ENCODE measurements at regions not wholly inside any gene's neighbourhood (a gene's known extent, or its start where the extent isn't known, plus 50 kb on each side); places are given as distances from the start of the nearest gene placed in this dataset.
"Not testable (repeated sequence)": the region's sequence is repeated elsewhere in the genome, so short reads cannot be mapped to it uniquely, and the experiment has no call there.

DNA sequence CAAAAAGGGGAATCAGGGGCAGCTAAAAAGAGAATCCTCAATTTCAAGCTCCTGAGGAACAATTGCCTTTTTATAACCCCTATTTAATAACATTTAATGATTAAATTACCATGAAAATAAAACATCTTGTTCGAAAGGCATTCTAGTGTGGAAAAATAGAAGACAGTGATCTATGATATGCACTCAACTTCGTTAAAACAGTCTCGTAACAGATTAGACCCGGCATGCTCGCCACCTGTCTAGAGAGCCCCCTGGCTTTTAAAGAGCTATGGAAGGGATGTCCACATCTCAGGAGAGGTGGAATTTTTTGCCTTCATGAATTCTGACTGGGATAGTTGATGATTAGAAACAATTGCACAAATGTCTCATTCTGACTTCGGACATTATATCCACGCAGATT, 153.7 kb upstream of the MDFIC2 start:
- intact Hi-C loops (cut with DNase I), result no loop called here
- Histone ChIP-seq H3K27ac (no peak overlapping the region), H3K27me3 (no peaks in the 10 kb centered on the region), H3K4me3 (no peak overlapping the region), H3K36me3 (no peaks in the 10 kb centered on the region), H3K4me1 (peaks cover 0 to 2% (median 1%) of the 10 kb centered on the region in 4 donors), H3K9me3 (no peaks in the 10 kb centered on the region)
- 86 to 88% methylated on average over 7 of the region's 7 CpGs for WGBS, 2 donors
- TF ChIP-seq EP300 (IDR thresholded peaks at IDR 0.05) (no peak), POLR2A (IDR thresholded peaks at IDR 0.05) (no peak), POLR2AphosphoS5 (IDR thresholded peaks at IDR 0.05) (no peak)
- TF ChIP-seq, protein P1, sequence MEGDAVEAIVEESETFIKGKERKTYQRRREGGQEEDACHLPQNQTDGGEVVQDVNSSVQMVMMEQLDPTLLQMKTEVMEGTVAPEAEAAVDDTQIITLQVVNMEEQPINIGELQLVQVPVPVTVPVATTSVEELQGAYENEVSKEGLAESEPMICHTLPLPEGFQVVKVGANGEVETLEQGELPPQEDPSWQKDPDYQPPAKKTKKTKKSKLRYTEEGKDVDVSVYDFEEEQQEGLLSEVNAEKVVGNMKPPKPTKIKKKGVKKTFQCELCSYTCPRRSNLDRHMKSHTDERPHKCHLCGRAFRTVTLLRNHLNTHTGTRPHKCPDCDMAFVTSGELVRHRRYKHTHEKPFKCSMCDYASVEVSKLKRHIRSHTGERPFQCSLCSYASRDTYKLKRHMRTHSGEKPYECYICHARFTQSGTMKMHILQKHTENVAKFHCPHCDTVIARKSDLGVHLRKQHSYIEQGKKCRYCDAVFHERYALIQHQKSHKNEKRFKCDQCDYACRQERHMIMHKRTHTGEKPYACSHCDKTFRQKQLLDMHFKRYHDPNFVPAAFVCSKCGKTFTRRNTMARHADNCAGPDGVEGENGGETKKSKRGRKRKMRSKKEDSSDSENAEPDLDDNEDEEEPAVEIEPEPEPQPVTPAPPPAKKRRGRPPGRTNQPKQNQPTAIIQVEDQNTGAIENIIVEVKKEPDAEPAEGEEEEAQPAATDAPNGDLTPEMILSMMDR (IDR thresholded peaks at IDR 0.05), result no peak
- no peak for DNase-seq

DNA sequence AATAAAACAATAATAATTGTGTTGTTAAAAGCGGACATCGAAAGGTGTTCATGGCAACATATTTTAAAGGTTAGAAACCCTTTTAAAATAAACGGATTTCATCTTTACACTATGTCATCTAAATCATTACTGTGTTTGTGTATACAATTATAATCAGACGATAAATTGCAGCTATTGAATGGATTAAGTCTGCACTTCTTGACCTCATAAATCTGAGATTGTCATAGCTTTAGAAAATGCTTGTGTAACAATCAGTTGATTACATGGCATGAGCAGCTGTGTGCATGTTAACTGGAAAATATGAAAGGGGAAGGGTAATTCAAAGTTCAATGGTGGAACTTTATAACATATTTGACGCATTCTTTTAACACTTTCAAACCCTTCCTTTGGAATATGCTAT, 152.4 kb upstream of the MDFIC2 start:
- intact Hi-C loops (cut with DNase I), result no loop called here
- WGBS, 2 donors, result 65 to 68% methylated on average over 5 of the region's 5 CpGs
- no peaks in the 10 kb centered on the region for H3K27me3 ChIP-seq

DNA sequence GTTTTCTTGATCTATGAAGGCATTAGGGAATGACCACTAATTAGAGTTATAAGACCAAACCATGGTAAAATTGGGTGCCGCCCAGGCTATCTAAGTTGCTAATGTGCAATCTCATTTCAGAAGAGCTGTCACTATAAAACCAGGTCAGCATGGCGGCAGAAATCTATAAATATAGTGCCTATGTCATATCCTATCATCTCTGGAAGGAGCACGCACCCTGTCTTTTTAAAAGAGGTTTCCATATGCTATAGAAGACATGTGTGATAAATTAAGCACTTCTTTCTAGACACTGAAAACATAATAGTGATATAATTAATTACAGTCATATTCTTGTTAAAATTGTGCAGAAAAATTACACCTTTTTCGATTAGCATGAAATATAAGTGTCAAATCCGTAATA, 152.0 kb upstream of the MDFIC2 start:
- no peaks in the 10 kb centered on the region for H3K9me3 ChIP-seq
- intact Hi-C loops (cut with DNase I), result no loop called here
- H3K36me3 ChIP-seq, result no peaks in the 10 kb centered on the region
- no peak for TF ChIP-seq POLR2A (IDR thresholded peaks at IDR 0.05)
- TF ChIP-seq, protein P1 (IDR thresholded peaks at IDR 0.05), result no peak
- no peak for TF ChIP-seq EP300 (IDR thresholded peaks at IDR 0.05)
- TF ChIP-seq POLR2AphosphoS5 (IDR thresholded peaks at IDR 0.05), result no peak
- WGBS, 2 donors, result 81 to 83% methylated on average over 5 of the region's 5 CpGs
- DNase-seq, result no peak
- no peak overlapping the region for H3K27ac ChIP-seq
- no peaks in the 10 kb centered on the region for H3K4me1 ChIP-seq
- H3K27me3 ChIP-seq, result no peaks in the 10 kb centered on the region
- H3K4me3 ChIP-seq, result no peak overlapping the region

More for the DNA sequence above, 152.4 kb upstream of the MDFIC2 start:
- DNase-seq, result no peak
- Histone ChIP-seq H3K27ac (no peak overlapping the region), H3K36me3 (no peaks in the 10 kb centered on the region), H3K4me1 (no peaks in the 10 kb centered on the region), H3K4me3 (no peak overlapping the region), H3K9me3 (no peaks in the 10 kb centered on the region)
- TF ChIP-seq, protein P1 (IDR thresholded peaks at IDR 0.05), result no peak
- TF ChIP-seq POLR2AphosphoS5 (IDR thresholded peaks at IDR 0.05) (no peak), EP300 (IDR thresholded peaks at IDR 0.05) (no peak)

DNA sequence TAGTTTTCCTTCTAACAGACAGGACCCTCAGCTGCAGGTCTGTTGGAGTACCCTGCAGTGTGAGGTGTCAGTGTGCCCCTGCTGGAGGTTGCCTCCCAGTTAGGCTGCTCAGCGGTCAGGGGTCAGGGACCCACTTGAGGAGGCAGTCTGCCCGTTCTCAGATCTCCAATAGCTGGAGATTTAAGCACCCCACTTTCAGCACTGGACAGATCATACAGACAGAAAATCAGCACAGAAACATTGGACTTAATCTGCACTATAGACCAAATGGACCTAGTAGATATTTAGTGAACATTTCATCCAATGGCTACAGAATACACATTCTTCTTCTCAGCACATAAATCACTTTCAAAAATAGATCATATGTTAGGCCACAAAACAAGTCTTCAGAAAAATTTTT, 137.8 kb upstream of the MDFIC2 start:
- H3K4me1 ChIP-seq; H3K27me3 ChIP-seq; H3K4me3 ChIP-seq; H3K9me3 ChIP-seq; H3K27ac ChIP-seq; H3K36me3 ChIP-seq; DNase-seq; intact Hi-C loops (cut with DNase I): not testable (repeated sequence)
- 56 to 83% methylated on average over 2 of the region's 2 CpGs for WGBS, 2 donors

DNA sequence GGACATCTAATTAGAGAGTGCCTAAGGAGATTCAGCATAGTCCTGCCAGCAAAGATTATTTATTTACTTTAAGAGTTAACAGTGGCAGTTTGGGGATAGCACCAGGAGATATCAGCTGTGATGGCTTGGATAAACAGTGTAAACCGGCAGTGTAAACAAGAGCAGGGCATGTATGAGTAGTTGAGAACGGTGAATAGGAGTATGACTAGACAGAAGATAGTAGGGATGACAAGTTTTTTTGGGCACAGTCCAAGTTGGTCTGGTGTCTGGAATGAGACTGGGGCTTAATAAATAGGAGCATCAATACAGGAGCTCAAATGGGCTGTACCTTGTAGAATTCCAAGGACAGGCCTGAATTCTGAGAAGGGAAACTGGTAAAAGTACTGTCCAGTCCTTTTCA, 123.0 kb upstream of the MDFIC2 start:
- DNase-seq; H3K27ac ChIP-seq; H3K36me3 ChIP-seq; H3K4me1 ChIP-seq; H3K9me3 ChIP-seq; H3K4me3 ChIP-seq; H3K27me3 ChIP-seq; intact Hi-C loops (cut with DNase I): not testable (repeated sequence)
- 17 to 48% methylated on average over 2 of the region's 2 CpGs for WGBS, 2 donors

DNA sequence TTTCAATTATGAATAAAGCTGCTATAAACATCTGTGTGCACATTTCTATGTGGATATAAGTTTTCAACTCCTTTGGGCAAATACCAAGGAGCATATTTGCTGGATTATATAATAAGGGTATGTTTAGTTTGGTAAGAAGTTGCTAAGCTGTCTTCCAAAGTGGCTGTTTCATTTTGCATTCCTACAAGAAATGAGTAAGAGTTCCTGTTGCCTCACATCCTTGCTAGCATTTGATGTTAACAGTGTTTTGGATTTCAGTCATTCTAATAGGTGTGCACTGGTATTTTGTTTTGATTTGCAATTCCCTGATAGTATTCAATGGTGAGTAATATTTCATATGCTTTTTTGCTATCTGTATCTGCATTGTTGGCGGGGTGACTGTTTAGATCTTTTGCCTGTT, 120.7 kb upstream of the MDFIC2 start:
- no peak for DNase-seq
- Histone ChIP-seq H3K4me3 (no peak overlapping the region), H3K4me1 (no peaks in the 10 kb centered on the region), H3K36me3 (no peaks in the 10 kb centered on the region), H3K27me3 (no peaks in the 10 kb centered on the region), H3K9me3 (no peaks in the 10 kb centered on the region), H3K27ac (no peak overlapping the region)
- TF ChIP-seq, protein P1 (IDR thresholded peaks at IDR 0.05), result no peak
- no peak for TF ChIP-seq EP300 (IDR thresholded peaks at IDR 0.05)
- TF ChIP-seq POLR2A (IDR thresholded peaks at IDR 0.05), result no peak
- TF ChIP-seq POLR2AphosphoS5 (IDR thresholded peaks at IDR 0.05), result no peak
- intact Hi-C loops (cut with DNase I), result no loop called here
- WGBS, 2 donors, result 91% methylated on average over 1 of the region's 1 CpG

Measured in sigmoid colon (tissue), 6 donors.